HG03066 (cell line): ENCODE measurements at regions not wholly inside any gene's neighbourhood (a gene's known extent, or its start where the extent isn't known, plus 50 kb on each side); places are given as distances from the start of the nearest gene placed in this dataset.

ENCODE experiments used
- ATAC-seq: cut with Tn5 transposase; IDR thresholded peaks from one replicate; pipeline ENCODE4 v1.9.1; 2021; ENCODE audit warnings: low read depth; ENCODE audit not compliant: unreplicated experiment

GRCh38 chr3:24740326-24740725 is 245.7 kb upstream of the THRB start:
- ATAC-seq = no peak

DNA sequence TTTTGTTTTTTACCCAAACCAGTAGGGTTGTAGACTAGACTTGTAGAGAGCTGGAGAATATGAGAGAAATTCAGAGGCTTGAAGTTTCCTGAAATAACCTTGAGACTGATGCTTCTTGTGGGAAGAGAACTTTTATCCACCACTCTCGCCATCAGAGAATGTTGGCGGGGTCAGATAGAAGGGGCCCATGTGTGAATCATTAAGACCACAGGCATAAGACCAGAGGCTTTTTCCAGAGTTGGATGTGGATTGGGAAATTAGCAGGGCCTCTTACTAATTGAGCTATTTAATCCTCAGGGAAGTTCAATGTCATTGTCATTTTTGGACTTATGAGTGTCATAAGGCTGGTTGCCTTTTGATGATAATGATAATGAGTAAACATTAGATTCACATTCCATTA is 246.9 kb upstream of the THRB start:
- no peak for ATAC-seq

DNA sequence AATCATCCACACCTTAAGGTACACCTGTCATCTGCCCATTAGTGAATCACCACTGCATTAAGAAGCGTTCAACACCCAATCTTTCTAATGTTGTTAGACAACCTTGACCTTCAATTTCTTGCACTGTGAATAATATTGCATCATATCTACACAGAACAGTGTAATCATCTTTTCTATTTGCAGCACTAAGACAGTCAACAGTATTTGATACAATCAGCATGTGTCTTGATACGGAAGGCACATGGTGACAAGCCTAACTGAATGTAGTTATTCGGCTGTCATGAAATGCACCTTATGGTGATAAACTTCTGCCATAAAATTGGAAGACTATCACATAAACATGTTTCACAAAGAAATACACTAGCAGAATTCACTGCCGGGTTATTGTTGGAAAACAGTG is 253.9 kb upstream of the THRB start:
- no peak for ATAC-seq

- ATAC-seq = no peak
Measured at GRCh38 chr3:24751020-24751419, 256.4 kb upstream of the THRB start.

GRCh38 chr3:24756101-24756888 is 261.6 kb upstream of the THRB start:
- ATAC-seq = no peak

GRCh38 chr3:24763393-24763792 is 268.7 kb upstream of the THRB start:
- no peak for ATAC-seq

DNA sequence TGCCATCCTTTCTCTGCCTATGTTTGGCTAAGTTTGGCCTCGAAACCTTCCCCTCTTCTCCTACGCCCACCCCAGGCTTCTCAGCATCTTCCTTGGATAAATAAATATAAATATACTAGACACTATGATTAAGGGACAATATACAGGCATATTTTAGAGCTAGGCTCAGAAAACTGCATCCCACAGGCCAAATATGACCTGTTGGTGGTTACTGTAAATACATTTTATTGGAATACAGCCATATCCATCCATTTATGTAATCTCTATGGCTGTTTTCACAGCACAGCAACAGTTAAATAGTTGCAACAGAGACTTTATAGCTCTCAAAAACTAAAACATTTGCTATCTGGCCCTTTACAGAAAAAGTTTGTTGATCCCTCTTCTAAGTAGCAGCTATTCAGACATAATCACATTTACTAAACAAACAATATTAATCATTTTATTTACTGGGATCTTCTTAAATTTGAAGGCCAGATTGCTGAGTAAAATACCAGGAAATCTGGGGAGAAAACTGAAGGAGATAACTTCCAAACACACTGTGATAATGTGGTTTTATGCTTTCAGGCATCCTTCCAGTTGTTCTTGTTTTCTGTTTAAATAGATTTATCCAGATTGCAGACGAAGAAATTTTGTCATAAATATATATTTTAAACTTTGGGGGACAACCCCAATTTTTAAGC is 269.7 kb upstream of the THRB start:
- no peak for ATAC-seq

DNA sequence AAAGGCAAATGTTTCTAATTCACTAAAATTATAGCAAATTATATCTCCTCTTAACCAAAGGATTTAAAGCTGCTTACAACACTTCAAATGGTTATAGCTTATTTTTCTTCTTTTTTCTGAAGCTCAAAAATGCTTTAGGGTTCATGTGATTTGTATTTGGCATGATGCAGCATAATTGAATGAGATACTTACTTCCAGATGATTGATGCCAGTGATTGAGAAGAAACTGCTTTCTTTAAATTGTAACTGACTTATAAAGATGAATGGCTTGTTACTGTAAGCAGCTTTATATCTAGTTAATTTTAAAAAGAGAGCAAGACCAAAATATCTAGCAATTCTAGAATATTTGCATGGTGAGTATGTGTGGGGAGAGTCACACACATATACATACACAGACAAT is 270.7 kb upstream of the THRB start:
- no peak for ATAC-seq

- ATAC-seq = no peak
Measured at GRCh38 chr3:24769918-24770317, 275.3 kb upstream of the THRB start.

DNA sequence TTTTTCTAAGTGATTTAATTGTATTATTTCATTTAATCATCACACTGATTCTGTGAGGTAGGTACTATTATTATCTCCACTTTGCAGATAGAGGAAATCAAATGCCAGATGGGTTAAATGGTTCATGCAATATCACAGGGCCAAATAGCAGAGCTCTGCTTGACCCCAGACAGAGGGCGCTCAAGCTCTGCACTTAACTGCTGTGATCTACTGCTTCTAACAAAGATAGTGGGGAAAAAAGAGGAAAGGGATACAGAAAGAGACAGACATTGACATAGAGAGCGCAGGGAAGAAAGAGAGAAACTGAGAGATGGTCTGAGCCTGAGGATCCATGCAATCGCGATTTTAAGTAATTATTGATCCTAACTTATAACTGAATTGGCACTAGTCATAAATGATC is 279.1 kb upstream of the THRB start:
- ATAC-seq = peak; percentile 74

DNA sequence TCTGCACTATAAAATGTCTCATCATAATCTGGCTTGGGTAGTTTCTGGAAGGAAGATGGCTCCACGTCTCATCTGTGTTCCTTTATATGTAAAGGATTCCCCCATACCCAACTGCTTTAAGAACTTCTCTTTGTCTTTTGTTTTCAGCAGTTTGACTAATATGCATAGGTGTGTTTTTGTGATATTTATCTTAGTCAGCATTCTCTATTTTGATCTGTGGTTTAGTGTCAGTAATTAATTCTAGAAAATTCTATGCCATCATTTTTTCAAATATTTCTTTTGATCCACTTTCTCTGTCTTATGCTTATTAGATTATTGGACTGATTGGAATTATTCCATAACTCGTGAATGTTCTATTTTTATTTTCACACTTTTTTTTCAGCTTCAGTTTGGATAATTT is 286.3 kb upstream of the THRB start:
- ATAC-seq = no peak

- no peak for ATAC-seq
Measured at GRCh38 chr3:24781454-24781853, 286.8 kb upstream of the THRB start.

GRCh38 chr3:24793896-24794295 is 299.2 kb upstream of the THRB start:
- ATAC-seq = no peak

DNA sequence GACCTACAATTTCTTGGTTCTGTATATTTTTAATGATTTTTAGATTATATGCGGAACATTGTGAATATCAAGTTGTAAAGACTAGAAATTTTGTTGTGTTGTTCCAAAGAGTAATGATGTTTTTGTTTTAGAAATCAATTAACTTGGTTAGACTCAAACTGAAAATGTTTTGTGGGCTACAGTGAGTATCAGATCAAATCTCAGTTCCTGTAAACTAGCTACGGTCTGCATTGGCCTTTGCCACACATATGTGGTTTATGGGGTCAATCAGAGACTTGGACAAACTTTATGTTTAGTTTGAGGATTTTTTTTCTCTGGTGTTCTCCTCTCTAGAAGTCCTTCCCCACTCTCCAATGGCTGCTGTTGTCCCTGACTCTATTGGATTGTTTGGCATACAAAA is 308.0 kb upstream of the THRB start:
- peak; percentile 87 for ATAC-seq

GRCh38 chr3:24804095-24804494 is 309.4 kb upstream of the THRB start:
- no peak for ATAC-seq

DNA sequence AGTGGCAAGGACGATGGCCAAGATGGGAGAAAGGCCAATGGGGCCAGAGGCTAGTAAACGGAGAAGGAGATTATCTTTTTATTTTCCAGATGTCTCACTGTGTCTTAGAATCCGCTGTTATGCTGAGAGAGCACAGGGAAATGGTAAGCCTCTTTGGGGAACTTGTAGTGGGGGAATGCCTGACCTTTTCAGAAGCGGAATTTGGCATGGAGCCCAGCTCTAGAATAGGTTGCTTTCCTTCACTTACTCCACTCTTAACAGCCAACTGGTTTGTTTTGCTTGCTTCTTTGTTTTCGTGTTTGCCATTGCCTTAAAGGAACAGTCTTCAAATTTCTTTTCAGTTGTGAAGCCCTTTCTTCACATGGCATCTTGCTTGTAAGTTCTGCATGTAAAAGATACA is 316.2 kb upstream of the THRB start:
- ATAC-seq = no peak

GRCh38 chr3:24812116-24812515 is 317.5 kb upstream of the THRB start:
- no peak for ATAC-seq

DNA sequence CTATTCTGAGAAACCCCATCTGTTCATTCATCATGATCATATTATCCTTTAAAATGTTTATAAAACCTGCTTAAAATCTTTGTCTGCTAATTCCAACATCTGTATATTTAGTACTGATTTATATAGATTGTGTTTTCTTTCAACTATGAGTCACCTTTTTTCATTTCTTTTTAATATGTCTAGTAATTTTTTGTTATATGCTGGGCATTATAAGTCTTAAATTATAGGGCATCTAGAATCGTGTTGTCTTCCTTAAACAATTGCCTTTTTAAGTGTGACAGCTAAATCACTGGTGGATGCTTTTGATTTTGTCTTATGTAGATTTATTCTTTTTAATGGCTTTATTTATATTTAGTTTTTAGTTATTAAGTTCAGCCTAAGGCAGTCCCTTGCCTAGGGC is 323.4 kb upstream of the THRB start:
- ATAC-seq = no peak

DNA sequence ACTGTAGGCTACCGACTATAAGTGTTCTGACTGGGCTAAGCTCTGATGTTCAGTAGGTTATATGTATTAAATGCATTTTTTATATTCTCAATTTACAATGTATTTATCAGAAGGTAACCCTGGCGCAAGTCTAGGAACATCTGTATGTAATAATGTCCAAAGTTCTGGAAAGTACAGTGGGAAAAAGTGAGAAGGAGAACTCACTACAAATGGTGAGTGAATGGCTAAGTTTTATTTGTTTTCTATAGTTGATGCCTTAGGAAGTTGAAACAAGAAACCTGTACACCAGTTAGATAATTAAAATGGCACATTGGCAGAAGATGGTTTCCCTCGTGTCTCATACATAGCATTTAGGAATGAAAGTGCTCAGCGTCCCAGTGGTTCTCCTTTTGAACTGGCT is 333.4 kb upstream of the THRB start:
- no peak for ATAC-seq

GRCh38 chr3:24828551-24828950 is 333.9 kb upstream of the THRB start:
- ATAC-seq = no peak

GRCh38 chr3:24829011-24829581 is 334.4 kb upstream of the THRB start:
- ATAC-seq = no peak

- ATAC-seq = no peak
Measured at GRCh38 chr3:24829629-24830229, 335.1 kb upstream of the THRB start.
